Cerebellar nuclear complex (tissue), 1 donor: ENCODE measurements at regions not wholly inside any gene's neighbourhood (a gene's known extent, or its start where the extent isn't known, plus 50 kb on each side); places are given as distances from the start of the nearest gene placed in this dataset.
"Not testable (repeated sequence)": the region's sequence is repeated elsewhere in the genome, so short reads cannot be mapped to it uniquely, and the experiment has no call there.

ENCODE experiments used
- DNase-seq, 2 experiments: peaks; one replicate each; lab custom pipeline; 2025; lab: John Stamatoyannopoulos, UW

DNA sequence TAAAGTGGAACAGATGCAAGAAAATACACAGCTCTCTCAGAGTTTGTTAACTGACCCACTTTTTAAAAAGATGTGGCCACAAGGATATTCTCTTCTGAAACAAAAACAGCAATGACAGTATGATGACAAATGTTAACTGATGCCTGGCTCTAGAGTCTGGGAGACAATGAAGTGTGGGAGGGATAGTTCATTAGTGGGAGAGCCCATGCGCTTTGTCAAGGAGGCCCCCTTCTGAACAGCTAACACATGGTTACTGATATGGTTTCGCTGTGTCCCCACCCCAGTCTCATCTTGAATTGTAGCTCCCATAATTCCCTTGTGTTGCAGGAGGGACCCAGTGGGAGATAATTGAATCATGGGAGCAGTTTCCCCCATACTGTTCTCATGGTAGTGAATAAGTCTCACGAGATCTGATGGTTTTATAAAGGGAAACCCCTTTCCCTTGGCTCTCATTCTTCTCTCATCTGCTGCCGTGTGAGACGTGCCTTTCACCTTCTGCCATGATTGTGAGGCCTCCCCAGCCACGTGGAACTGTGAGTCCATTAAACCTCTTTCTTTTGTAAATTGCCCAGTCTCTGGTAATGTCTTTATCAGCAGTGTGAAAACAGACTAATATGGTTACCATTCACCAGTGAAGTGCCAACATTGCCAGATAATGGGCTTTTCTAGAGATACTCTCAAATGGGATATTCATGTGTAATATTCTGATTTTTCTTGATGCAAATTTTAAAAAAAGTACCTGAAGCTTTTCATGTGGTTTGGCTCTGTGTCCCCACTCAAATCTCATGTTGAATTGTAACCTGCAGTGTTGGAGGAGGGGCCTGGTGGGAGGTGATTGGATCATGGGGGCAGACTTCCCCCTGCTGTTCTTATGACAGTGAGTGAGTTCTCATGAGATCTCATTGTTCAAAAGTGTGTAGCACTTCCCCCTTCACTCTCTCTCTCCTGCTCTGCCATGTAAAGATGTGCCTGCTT is 435.8 kb downstream of the SHISA9 start:
- not testable (repeated sequence) for DNase-seq

DNA sequence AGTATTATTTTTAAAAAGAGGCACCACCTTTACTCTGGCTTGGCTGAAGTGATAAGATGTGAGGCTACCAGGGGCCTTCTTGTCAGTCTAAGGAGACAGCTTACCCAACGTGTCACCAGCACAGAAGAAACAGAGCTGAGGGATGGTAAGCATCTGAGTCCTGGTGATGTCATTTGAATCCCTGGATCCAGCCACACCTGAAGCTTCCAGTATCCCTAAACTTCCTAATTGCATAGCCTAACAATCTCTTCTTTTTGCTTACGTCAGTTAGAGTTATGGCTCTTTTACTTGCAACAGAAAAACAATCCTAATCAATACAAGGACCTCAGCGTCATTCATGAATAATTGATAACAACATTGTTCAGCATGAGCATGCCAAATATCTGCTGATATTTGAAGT is 436.6 kb downstream of the SHISA9 start:
- DNase-seq: no peak

DNA sequence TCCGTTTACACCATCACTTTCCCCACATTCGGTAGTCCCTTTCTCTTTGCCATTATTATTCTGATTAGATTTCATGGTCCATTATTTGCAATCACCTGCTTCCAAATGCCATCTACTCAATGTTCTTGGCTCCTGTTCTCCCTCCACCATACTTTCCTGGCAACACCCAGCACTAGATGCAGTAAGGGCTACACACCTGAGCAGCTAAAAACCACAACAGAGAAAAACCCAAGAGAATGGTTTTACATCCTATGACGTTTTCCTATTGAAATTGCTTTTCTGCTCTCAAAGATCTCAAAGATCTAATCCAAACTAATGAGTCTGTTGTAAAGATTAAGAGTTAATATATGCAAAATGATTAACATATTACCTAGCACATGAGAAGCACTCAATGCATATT is 441.3 kb downstream of the SHISA9 start:
- no peak for DNase-seq

DNA sequence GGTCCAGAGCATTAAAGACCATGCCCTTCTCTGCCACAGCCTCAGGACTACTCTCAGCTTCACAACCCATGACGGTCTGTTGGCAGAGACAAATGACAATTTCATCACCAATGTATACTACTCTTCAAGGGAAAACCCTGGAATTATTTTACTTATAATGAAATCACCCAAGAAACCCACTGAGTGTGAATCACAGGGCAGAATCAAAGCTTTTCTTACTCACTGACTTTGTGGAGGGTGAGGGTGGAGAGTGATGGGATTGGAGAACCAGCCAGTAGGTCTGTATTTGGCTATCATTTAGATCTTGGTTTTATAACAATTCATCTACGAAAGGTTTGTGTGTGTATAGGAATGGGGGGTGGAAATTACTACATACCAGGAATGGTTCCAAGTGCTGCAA is 442.6 kb downstream of the SHISA9 start:
- no peak for DNase-seq

DNA sequence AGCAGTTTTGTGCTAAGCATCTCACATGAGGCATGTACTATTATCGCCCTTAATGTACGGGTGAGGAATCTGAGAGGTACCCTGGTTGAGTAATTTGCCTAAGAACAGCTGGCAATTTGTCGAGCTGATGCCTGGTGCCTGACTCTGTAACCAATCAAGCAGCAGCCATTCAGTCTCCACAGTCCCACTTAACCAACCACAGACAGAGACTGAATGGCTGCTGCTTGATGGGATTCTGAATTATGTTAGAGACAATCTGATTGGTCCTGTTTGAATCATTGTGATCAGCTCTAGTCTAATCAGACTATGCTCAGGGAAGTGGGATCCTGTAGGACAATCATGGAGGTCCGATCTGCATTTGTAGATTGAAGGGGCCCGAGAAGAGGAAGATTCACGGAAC is 447.0 kb downstream of the SHISA9 start:
- no peak for DNase-seq

DNA sequence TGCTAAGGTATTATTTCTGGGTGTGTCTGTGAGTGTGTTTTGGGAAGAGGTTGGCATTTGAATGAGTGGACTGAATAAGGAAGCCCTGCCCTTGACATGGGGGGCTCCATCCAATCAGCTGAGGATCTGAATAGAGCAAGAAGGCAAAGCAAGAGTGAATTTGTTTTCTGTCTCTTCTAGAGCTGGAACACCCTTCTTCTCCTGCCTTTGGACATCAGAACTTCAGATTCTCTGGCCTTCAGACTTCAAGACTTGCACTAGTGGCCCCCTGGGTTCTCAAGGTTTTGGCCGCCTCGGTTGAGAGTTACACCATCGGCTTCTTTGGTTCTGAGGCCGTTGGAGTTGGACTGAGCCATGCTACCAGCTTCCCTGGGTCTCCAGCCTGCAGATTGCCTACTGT is 448.6 kb downstream of the SHISA9 start:
- DNase-seq: no peak

DNA sequence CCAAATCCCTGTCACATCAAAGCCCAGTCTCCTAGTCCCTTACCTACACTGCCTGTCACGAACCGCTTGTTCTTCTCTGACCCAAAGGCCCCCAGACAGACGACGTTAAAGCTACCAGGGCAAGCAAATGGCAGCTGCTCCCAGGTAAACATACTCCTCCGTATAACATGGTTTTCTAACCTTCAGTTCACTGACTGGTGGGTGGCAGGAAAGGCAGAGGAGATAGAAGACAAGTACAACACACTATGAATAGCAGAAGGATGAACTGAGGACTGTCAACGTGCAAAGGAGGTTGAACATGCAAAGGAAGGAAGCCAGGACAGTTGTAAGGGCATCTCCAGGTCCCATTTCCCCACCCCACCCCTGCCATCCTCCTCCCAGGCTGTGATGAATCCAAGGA is 449.8 kb downstream of the SHISA9 start:
- DNase-seq: no peak

DNA sequence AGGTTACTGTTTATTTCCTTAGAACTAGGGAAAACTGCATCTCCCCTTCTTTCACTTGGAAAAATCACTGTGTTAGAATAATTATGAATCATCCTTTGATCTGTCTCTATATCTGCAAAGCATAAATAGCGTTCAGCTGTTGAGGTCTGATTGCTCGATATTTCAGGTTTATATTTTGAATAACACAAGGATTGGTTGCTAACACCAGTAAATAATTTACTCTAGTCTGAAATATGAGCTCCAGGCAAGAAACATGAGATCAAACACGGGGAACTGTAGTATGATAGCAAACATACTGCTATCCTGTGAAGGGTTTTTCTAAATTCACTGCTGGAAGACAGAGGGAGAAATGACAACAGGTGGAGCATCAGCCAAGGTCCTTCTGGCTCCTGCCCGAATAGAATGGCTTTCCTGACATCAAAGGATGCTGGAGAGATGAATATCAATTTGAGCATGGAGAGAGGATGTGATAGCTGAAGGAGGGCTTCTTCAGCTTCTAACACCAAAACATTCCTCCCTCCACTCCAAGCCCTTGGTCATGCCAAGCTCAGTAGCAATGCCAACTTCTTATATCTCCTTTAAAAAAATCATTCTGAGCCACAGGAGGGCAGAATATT is 450.3 kb downstream of the SHISA9 start:
- DNase-seq: no peak

DNA sequence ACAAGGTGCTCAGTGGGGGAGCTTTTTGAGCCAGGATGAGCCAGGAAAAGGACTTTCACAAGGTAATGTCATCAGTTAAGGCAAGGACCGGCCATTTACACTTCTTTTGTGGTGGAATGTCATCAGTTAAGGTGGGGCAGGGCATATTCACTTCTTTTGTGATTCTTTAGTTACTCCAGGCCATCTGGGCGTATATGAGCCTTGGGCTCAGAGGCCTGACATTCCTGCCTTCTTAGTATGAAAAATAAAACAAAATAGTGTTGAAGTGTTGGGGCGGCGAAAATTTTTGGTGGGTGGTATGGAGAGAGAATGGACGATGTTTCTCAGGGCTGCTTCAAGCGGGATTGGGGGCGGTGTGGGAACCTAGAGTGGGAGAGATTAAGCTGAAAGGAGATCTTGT is 451.4 kb downstream of the SHISA9 start:
- DNase-seq: not testable (repeated sequence)

DNA sequence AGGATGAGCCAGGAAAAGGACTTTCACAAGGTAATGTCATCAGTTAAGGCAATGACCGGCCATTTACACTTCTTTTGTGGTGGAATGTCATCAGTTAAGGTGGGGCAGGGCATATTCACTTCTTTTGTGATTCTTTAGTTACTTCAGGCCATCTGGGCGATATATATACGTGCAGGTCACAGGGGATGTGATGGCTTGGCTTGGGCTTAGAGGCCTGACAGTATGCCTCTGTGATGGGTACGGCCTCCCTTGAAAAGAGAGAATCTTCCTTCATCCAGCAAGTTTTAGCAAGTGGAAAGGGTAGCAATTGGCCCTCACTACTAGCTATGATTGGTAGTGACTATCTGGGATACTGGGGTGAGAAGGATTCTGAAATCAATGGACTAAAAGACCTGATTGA is 456.4 kb downstream of the SHISA9 start:
- DNase-seq: not testable (repeated sequence)

DNA sequence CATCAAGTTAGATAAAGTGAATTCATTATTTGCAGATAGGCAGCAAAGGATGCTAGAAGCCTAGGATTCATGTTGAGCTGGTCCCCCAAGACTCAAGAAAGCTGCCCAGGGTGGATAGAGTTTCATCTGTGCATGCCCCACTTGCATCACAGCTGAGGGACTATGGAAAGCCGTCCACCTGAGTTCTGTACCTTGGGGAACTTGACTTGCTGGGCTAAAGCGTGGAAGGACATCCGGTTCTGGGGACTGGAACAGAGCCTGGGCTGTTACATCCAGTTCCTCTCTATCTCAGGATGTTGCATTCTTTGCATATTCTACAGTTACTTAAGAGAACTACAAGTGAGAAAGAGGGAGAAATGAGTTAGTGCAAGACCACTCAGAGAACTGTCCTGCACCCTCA is 458.4 kb downstream of the SHISA9 start:
- no peak for DNase-seq

DNA sequence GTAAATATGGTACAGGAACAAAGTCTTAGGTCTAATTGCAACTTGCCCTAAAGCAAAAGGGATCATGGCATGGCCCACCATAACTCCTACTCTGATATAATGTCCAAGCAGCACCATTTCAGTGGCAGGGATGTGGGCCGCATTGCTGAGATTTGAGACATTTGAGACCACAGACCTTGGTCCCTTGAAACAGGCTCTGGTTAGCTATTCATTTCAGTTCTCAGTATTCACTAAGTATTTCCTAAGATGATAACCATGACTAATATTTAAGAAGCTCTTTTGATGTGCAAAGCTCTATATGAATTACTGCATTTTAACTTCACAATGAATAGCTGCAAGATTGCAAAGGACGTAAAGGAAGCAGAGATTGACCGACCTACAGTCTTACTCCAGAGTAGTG is 471.0 kb downstream of the SHISA9 start:
- no peak for DNase-seq

DNA sequence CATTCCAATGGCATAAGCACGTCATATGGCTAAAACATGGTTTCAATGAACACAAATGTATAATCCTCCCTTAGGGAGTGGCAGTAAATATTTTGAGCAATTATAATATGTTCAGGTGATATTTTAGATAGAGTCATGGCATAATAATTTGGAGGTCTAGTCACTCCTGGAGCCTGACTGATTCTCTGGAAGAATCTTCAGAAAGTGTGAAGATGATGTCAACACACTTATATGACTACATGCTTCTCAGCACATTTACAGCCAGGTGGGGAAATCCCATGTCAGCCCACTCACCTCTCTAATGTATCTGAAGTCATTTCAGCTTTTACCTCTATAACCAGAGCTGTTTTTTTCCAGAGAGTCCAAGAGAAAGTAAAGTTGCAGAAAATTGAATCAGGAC is 474.8 kb downstream of the SHISA9 start:
- DNase-seq: no peak

DNA sequence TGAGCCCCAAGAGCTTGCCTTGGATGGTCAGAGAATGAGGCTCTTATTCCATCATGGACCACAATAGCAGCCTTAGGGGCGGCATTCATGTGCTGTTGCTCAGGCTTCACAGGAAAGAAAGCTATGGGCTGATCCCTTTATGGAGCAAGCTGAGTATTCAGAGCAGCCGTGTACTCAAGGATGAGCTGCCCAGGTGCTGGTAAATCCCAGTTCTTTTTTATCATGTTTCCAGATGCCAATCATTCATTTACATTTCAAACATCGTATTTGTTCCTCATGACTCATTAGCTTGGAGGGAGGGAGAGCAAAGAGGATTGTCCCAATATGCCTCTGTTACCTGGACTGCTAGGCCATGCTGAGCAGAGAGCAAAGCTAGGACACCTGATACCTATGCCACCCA is 475.7 kb downstream of the SHISA9 start:
- no peak for DNase-seq

DNA sequence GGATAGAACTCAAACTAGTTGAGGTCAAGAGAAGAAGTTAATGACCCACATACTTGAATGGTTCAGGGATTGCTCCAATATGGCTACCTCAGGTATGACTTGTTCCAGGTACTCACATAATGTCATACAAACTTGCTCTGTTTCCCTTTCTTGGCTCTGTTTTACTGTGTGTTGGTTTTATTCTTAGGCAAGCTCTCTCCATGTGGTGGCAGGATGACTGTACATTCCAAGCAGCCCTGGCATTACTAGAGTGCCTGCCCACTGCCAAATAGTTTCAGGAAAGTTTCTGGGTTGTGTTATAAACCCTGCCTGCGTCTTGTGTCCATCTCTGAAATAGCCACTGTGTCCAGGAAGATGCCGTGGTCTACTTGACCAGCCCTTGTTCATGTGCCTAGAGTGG is 476.8 kb downstream of the SHISA9 start:
- DNase-seq: no peak

DNA sequence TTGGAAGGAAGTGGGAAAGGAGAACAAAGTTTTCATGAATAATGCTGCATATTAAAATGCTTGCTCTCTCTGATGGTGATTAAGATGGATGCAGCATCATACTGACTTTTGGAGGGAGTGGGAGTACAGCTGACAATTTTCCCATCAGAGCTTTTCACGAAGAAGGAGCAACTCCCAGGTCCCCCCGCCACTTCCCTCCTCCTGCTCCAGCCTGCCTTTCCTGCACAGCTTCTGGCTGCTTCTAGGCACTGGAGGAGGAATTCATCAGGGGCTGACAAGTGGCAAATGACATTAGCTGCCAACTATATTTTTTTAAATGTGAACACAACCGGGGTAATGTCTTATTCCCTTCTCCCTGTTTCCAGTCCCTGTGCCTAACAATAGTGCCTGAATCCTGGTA is 477.9 kb downstream of the SHISA9 start:
- DNase-seq: no peak

DNA sequence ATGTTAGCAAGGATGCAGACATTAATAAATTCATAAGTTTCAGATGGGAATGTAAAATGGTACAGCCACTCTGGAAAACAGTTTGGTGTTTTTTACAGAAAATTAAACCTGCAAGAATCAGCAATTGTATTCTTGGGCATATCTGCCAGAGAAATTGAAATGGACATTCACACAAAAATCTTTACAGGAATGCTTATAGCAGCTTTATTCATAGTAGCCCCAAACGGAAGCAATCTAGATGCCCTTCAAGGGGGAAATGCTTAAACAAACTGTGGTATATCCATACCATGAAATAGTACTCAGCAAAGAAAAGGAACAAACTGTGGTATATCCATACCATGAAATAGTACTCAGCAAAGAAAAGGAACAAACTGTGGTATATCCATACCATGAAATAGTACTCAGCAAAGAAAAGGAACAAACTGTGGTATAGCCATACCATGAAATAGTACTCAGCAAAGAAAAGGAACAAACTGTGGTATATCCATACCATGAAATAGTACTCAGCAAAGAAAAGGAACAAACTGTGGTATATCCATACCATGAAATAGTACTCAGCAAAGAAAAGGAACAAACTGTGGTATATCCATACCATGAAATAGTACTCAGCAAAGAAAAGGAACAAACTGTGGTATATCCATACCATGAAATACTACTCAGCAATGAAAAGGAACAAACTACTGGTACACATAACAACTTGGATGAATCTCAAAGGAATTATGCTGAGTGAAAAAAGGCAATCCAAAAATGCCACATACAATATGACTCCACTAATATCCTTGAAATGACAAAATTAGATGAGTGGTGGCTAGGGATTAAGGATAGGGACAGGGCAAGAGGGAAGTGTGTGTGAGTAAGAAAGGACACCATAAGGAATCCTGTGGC is 484.0 kb downstream of the SHISA9 start:
- DNase-seq: not testable (repeated sequence)

DNA sequence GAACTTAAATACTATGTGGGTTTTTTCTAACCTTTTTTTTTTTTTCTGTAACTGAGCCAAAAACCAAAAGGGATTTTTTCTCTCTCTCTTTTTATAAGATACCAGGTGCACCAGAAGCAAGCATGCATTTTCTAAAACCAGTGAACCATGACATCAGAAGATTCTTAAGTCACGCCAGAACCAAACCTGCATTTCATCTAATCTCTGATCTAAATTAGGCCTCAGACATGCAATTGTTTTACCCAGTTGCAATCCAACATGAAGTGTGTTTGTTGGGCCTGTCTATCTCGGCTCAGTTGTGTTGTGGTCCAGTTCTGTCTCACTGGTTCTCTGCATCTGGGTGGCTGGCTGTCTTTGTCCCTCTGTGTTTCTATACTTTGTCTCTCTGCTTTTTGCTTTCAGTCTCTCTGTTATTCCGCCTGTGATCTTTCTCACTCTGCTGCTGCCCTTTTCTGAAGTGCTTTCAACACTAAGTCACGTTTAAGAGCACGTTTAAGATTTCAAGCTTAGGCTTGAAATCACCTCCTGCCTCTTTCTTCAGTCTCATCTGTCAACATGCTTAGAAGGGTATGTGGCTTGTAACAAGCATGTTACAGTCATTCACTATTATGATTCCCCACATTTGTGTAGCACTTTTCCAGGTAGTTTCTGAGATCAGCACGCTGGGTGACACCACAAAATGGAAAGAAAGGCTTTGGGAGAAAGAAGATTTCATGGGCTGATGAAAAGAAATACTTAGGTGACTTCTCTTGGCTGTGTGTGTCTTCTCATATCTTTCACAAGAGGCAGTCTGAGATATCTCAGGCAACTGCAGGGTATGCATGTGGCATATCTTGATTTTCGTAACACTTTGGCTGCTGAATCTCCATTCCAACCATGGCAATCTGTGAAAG is 488.9 kb downstream of the SHISA9 start:
- no peak for DNase-seq

DNA sequence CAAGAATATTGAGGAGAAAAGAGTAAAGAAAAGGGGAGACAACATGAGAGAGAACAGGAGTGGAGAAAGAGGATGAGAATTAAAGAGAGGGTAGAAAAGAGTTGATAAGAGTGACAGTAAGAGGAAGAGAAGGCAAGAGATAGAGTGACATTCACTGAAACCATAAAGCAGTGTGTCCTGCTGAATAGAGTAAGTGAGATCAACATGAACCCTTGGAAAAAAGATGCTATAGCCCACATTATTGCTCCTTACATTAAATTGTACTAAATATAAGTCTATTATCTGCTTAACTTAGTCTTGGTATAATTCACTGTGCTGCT is 489.5 kb downstream of the SHISA9 start:
- no peak for DNase-seq

DNA sequence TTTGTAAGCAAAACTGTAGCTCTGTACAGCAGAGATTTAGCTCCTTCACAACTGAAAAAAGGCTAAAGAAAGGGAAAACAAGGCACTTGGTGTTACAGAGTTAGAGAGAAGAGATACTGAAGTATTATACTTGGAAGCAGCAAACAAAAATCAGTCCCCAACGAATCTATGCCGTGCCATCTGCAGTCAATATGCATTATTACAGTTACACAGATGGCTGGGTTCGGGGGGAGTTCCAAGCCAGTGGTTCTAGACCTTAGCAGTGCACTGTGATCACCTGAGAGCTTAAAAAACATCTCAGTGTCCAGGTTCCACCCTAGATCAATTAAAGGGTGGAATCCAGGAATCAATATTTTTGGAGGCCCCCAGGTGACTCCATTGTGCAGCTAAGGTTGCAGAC is 489.9 kb downstream of the SHISA9 start:
- no peak for DNase-seq

DNA sequence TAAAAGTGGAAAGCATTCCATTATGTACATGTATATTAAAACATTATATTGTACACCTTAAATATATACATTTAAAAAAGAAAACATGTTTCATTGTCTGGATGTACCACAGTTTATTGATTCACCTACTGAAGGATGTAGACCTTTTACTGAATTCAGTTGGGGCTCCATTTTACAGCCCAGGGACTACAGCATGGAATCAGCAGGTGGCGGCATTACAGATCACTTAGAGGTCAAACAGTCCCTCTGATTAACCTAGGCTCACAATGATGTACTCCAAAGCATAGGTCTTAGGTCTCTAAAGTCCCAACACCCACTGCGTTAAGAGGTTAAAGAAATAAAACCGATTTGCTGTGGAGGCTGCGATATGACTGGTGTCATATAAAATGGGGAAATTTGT is 490.9 kb downstream of the SHISA9 start:
- no peak for DNase-seq

DNA sequence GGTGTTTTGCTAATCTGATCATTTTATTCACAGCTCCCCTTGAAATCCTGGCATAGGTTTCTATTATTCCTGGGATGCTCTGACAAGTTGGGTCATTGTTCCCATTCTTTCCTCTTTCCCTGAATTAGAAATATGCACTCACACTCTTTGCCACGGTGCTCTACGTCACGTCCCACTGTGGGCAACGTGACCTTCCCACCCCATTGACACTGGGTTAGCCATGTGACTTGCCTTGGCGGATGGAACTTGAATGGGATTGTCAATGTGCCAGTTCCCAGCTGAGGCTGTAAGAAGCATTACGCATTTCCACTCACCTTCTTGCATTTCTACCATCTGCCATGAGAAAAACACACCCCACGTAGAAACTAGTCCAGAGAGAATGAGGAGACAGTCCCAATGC is 492.4 kb downstream of the SHISA9 start:
- no peak for DNase-seq
